ENCODE measurements at regions not wholly inside any gene's neighbourhood (a gene's known extent, or its start where the extent isn't known, plus 50 kb on each side); places are given as distances from the start of the nearest gene placed in this dataset.

GRCh38 chr16:65834688-65835087 is 531.8 kb upstream of the CDH5 start:
- H3K4me1 ChIP-seq (ENCODE audit: control insufficient read depth, insufficient read depth, low read length): no peaks in the 10 kb centered on the region; the same call in 1 of the 2 replicates
- H3K27me3 ChIP-seq (ENCODE audit: control insufficient read depth, insufficient read depth, low read length): no peaks in the 10 kb centered on the region
- H3K9me3 ChIP-seq (ENCODE audit: control insufficient read depth, insufficient read depth, low read length): no peaks in the 10 kb centered on the region
- H3K36me3 ChIP-seq (ENCODE audit: control insufficient read depth, insufficient read depth, low read length): no peaks in the 10 kb centered on the region
- H3K27ac ChIP-seq (ENCODE audit: low read length): no peak overlapping the region
- H3K4me3 ChIP-seq (ENCODE audit: low read length): no peak overlapping the region
- no peak for DNase-seq (ENCODE audit: low read depth, low spot score)

GRCh38 chr16:65833171-65833871 is 533.2 kb upstream of the CDH5 start:
- WGBS (ENCODE audit: insufficient coverage, insufficient read length): no CpG with 5 or more reads among the region's 4 CpGs
- Histone ChIP-seq H3K4me3 (ENCODE audit: low read length) (no peak overlapping the region), H3K27ac (ENCODE audit: low read length) (no peak overlapping the region), H3K4me1 (ENCODE audit: control insufficient read depth, insufficient read depth, low read length) (no peaks in the 10 kb centered on the region; the same call in 1 of the 2 replicates), H3K36me3 (ENCODE audit: control insufficient read depth, insufficient read depth, low read length) (no peaks in the 10 kb centered on the region), H3K9me3 (ENCODE audit: control insufficient read depth, insufficient read depth, low read length) (no peaks in the 10 kb centered on the region), H3K27me3 (ENCODE audit: control insufficient read depth, insufficient read depth, low read length) (no peaks in the 10 kb centered on the region)
- DNase-seq (ENCODE audit: low read depth, low spot score): no peak

GRCh38 chr16:65832679-65833078 is 533.8 kb upstream of the CDH5 start:
- Histone ChIP-seq H3K4me1 (ENCODE audit: control insufficient read depth, insufficient read depth, low read length) (no peaks in the 10 kb centered on the region; the same call in 1 of the 2 replicates), H3K9me3 (ENCODE audit: control insufficient read depth, insufficient read depth, low read length) (no peaks in the 10 kb centered on the region), H3K27me3 (ENCODE audit: control insufficient read depth, insufficient read depth, low read length) (no peaks in the 10 kb centered on the region), H3K27ac (ENCODE audit: low read length) (no peak overlapping the region), H3K4me3 (ENCODE audit: low read length) (no peak overlapping the region), H3K36me3 (ENCODE audit: control insufficient read depth, insufficient read depth, low read length) (no peaks in the 10 kb centered on the region)
- WGBS (ENCODE audit: insufficient coverage, insufficient read length): no CpG with 5 or more reads among the region's 1 CpG
- no peak for DNase-seq (ENCODE audit: low read depth, low spot score)

GRCh38 chr16:65831903-65832666 is 534.4 kb upstream of the CDH5 start:
- no peak overlapping the region for H3K4me3 ChIP-seq (ENCODE audit: low read length)
- DNase-seq (ENCODE audit: low read depth, low spot score): no peak
- H3K27me3 ChIP-seq (ENCODE audit: control insufficient read depth, insufficient read depth, low read length): no peaks in the 10 kb centered on the region
- WGBS (ENCODE audit: insufficient coverage, insufficient read length): no CpG with 5 or more reads among the region's 4 CpGs
- H3K9me3 ChIP-seq (ENCODE audit: control insufficient read depth, insufficient read depth, low read length): no peaks in the 10 kb centered on the region
- no peaks in the 10 kb centered on the region; the same call in 1 of the 2 replicates for H3K4me1 ChIP-seq (ENCODE audit: control insufficient read depth, insufficient read depth, low read length)
- H3K36me3 ChIP-seq (ENCODE audit: control insufficient read depth, insufficient read depth, low read length): no peaks in the 10 kb centered on the region
- no peak overlapping the region for H3K27ac ChIP-seq (ENCODE audit: low read length)

GRCh38 chr16:65829076-65829475 is 537.4 kb upstream of the CDH5 start:
- Histone ChIP-seq H3K4me1 (ENCODE audit: control insufficient read depth, insufficient read depth, low read length) (no peaks in the 10 kb centered on the region; the same call in 1 of the 2 replicates), H3K4me3 (ENCODE audit: low read length) (no peak overlapping the region), H3K9me3 (ENCODE audit: control insufficient read depth, insufficient read depth, low read length) (no peaks in the 10 kb centered on the region), H3K27me3 (ENCODE audit: control insufficient read depth, insufficient read depth, low read length) (no peaks in the 10 kb centered on the region), H3K27ac (ENCODE audit: low read length) (no peak overlapping the region), H3K36me3 (ENCODE audit: control insufficient read depth, insufficient read depth, low read length) (no peaks in the 10 kb centered on the region)
- DNase-seq (ENCODE audit: low read depth, low spot score): no peak
- no CpG with 5 or more reads among the region's 4 CpGs for WGBS (ENCODE audit: insufficient coverage, insufficient read length)

- DNase-seq (ENCODE audit: low read depth, low spot score): no peak
- no CpG with 5 or more reads among the region's 2 CpGs for WGBS (ENCODE audit: insufficient coverage, insufficient read length)
Observed at GRCh38 chr16:65828296-65828695, 538.2 kb upstream of the CDH5 start.

GRCh38 chr16:65827231-65827630 is 539.3 kb upstream of the CDH5 start:
- Histone ChIP-seq H3K4me1 (ENCODE audit: control insufficient read depth, insufficient read depth, low read length) (no peaks in the 10 kb centered on the region; the same call in 1 of the 2 replicates), H3K4me3 (ENCODE audit: low read length) (no peak overlapping the region), H3K27ac (ENCODE audit: low read length) (no peak overlapping the region), H3K36me3 (ENCODE audit: control insufficient read depth, insufficient read depth, low read length) (no peaks in the 10 kb centered on the region), H3K27me3 (ENCODE audit: control insufficient read depth, insufficient read depth, low read length) (no peaks in the 10 kb centered on the region), H3K9me3 (ENCODE audit: control insufficient read depth, insufficient read depth, low read length) (no peaks in the 10 kb centered on the region)
- no peak for DNase-seq (ENCODE audit: low read depth, low spot score)
- no CpG with 5 or more reads among the region's 2 CpGs for WGBS (ENCODE audit: insufficient coverage, insufficient read length)

More at GRCh38 chr16:65828296-65828695, 538.2 kb upstream of the CDH5 start:
- H3K4me3 ChIP-seq (ENCODE audit: low read length): no peak overlapping the region
- no peak overlapping the region for H3K27ac ChIP-seq (ENCODE audit: low read length)
- H3K4me1 ChIP-seq (ENCODE audit: control insufficient read depth, insufficient read depth, low read length): no peaks in the 10 kb centered on the region; the same call in 1 of the 2 replicates
- no peaks in the 10 kb centered on the region for H3K27me3 ChIP-seq (ENCODE audit: control insufficient read depth, insufficient read depth, low read length)
- no peaks in the 10 kb centered on the region for H3K36me3 ChIP-seq (ENCODE audit: control insufficient read depth, insufficient read depth, low read length)
- no peaks in the 10 kb centered on the region for H3K9me3 ChIP-seq (ENCODE audit: control insufficient read depth, insufficient read depth, low read length)

GRCh38 chr16:65825191-65825856 is 541.2 kb upstream of the CDH5 start:
- no peaks in the 10 kb centered on the region for H3K27me3 ChIP-seq (ENCODE audit: control insufficient read depth, insufficient read depth, low read length)
- H3K9me3 ChIP-seq (ENCODE audit: control insufficient read depth, insufficient read depth, low read length): no peaks in the 10 kb centered on the region
- H3K4me3 ChIP-seq (ENCODE audit: low read length): no peak overlapping the region
- H3K27ac ChIP-seq (ENCODE audit: low read length): no peak overlapping the region
- WGBS (ENCODE audit: insufficient coverage, insufficient read length): no CpG with 5 or more reads among the region's 8 CpGs
- no peaks in the 10 kb centered on the region for H3K4me1 ChIP-seq (ENCODE audit: control insufficient read depth, insufficient read depth, low read length)
- DNase-seq (ENCODE audit: low read depth, low spot score): no peak
- no peaks in the 10 kb centered on the region for H3K36me3 ChIP-seq (ENCODE audit: control insufficient read depth, insufficient read depth, low read length)

GRCh38 chr16:65822148-65822547 is 544.3 kb upstream of the CDH5 start:
- Histone ChIP-seq H3K36me3 (ENCODE audit: control insufficient read depth, insufficient read depth, low read length) (no peaks in the 10 kb centered on the region), H3K9me3 (ENCODE audit: control insufficient read depth, insufficient read depth, low read length) (no peaks in the 10 kb centered on the region), H3K4me3 (ENCODE audit: low read length) (no peak overlapping the region), H3K4me1 (ENCODE audit: control insufficient read depth, insufficient read depth, low read length) (peaks cover 4% of the 10 kb centered on the region; the same call in 1 of the 2 replicates), H3K27me3 (ENCODE audit: control insufficient read depth, insufficient read depth, low read length) (no peaks in the 10 kb centered on the region), H3K27ac (ENCODE audit: low read length) (no peak overlapping the region)
- no CpG with 5 or more reads among the region's 2 CpGs for WGBS (ENCODE audit: insufficient coverage, insufficient read length)
- DNase-seq (ENCODE audit: low read depth, low spot score): no peak

- Histone ChIP-seq H3K4me1 (ENCODE audit: control insufficient read depth, insufficient read depth, low read length) (peaks cover 4% of the 10 kb centered on the region; the same call in 1 of the 2 replicates), H3K27ac (ENCODE audit: low read length) (no peak overlapping the region), H3K4me3 (ENCODE audit: low read length) (no peak overlapping the region), H3K36me3 (ENCODE audit: control insufficient read depth, insufficient read depth, low read length) (no peaks in the 10 kb centered on the region), H3K9me3 (ENCODE audit: control insufficient read depth, insufficient read depth, low read length) (no peaks in the 10 kb centered on the region), H3K27me3 (ENCODE audit: control insufficient read depth, insufficient read depth, low read length) (no peaks in the 10 kb centered on the region)
- DNase-seq (ENCODE audit: low read depth, low spot score): no peak
- no CpG with 5 or more reads among the region's 4 CpGs for WGBS (ENCODE audit: insufficient coverage, insufficient read length)
Observed at GRCh38 chr16:65819136-65819898, 547.2 kb upstream of the CDH5 start.
